Chondrocyte (in vitro differentiated cells): ENCODE measurements at regions not wholly inside any gene's neighbourhood (a gene's known extent, or its start where the extent isn't known, plus 50 kb on each side); places are given as distances from the start of the nearest gene placed in this dataset.
"Not testable (repeated sequence)": the region's sequence is repeated elsewhere in the genome, so short reads cannot be mapped to it uniquely, and the experiment has no call there.

Experiments
- DNase-seq: peaks from one replicate; pipeline ENCODE4 v3.0.0; 2021; ENCODE audit warnings: mixed read lengths, low spot score
- H3K27ac Mint-ChIP-seq: one replicate; pipeline ENCODE4 v1.8.0; 2021; ENCODE audit warnings: mild to moderate bottlenecking, moderate library complexity, mixed read lengths; ENCODE audit not compliant: unreplicated experiment
- H3K27me3 Mint-ChIP-seq: 2 replicates; pipeline ENCODE4 v1.8.0; 2021; ENCODE audit warnings: low read depth, mixed read lengths
- H3K36me3 Mint-ChIP-seq: 2 replicates; pipeline ENCODE4 v1.8.0; 2021; ENCODE audit warnings: low read depth, mixed read lengths
- H3K4me1 Mint-ChIP-seq: 2 replicates; pipeline ENCODE4 v1.8.0; 2021; ENCODE audit warnings: low read depth, mild to moderate bottlenecking, mixed read lengths
- H3K4me3 Mint-ChIP-seq: one replicate; pipeline ENCODE4 v1.8.0; 2021; ENCODE audit warnings: mild to moderate bottlenecking, moderate library complexity, mixed read lengths; ENCODE audit not compliant: unreplicated experiment
- H3K9me3 Mint-ChIP-seq: 2 replicates; pipeline ENCODE4 v1.8.0; 2021; ENCODE audit warnings: low read depth, mixed read lengths
- CTCF ChIP-seq: fragments of 200-600 bp; sonication (generic); IDR thresholded peaks from 2 replicates; pipeline ENCODE4 v1.5.0; 2021; ENCODE audit warnings: antibody characterized with exemption, mild to moderate bottlenecking, moderate library complexity

GRCh38 chr3:197364410-197365071, 66.1 kb upstream of the DLG1 start:
- DNase-seq, result no peak
- no peak overlapping the region for H3K4me3 Mint-ChIP-seq
- H3K9me3 Mint-ChIP-seq, result peaks cover 15% of the 10 kb centered on the region
- no peak overlapping the region for H3K27ac Mint-ChIP-seq
- H3K4me1 Mint-ChIP-seq, result peaks cover 52% of the 10 kb centered on the region
- no peak for TF ChIP-seq CTCF
- peaks cover 4% of the 10 kb centered on the region for H3K36me3 Mint-ChIP-seq
- H3K27me3 Mint-ChIP-seq, result no peaks in the 10 kb centered on the region

- H3K27me3 Mint-ChIP-seq, result no peaks in the 10 kb centered on the region
- H3K27ac Mint-ChIP-seq, result peak overlapping the region; percentile 29
Measured at GRCh38 chr3:197363553-197364409, 65.4 kb upstream of the DLG1 start.

GRCh38 chr3:197362081-197362480, 63.7 kb upstream of the DLG1 start:
- no peak for DNase-seq
- no peak for TF ChIP-seq CTCF
- H3K4me3 Mint-ChIP-seq, result no peak overlapping the region
- H3K36me3 Mint-ChIP-seq, result peaks cover 6% of the 10 kb centered on the region
- no peaks in the 10 kb centered on the region for H3K27me3 Mint-ChIP-seq
- H3K27ac Mint-ChIP-seq, result no peak overlapping the region
- peaks cover 34% of the 10 kb centered on the region for H3K4me1 Mint-ChIP-seq
- peaks cover 24% of the 10 kb centered on the region for H3K9me3 Mint-ChIP-seq

More at GRCh38 chr3:197363553-197364409, 65.4 kb upstream of the DLG1 start:
- peaks cover 6% of the 10 kb centered on the region for H3K36me3 Mint-ChIP-seq
- no peak for TF ChIP-seq CTCF
- H3K4me1 Mint-ChIP-seq, result peaks cover 51% of the 10 kb centered on the region
- no peak overlapping the region for H3K4me3 Mint-ChIP-seq
- H3K9me3 Mint-ChIP-seq, result peaks cover 20% of the 10 kb centered on the region
- DNase-seq, result no peak

DNA sequence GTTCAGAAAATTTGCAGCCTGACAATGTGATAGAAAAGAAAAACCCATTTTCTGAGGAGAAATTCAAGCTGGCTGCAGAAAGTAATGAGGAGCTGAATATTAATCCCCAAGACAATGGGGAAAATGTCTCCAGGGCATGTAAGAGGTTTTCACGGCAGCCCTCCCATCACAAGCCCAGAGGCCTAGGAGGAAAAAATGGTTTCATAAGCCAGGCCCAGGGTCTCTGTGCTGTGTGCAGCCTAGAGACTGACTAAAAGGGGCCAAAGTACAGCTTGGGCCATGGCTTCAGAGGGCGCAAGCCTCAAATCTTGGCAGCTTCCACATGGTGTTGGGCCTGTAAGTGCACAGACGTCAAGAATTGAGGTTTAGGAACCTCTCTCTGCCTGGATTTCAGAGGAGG, 61.7 kb upstream of the DLG1 start:
- not testable (repeated sequence) for DNase-seq, H3K27ac Mint-ChIP-seq, H3K36me3 Mint-ChIP-seq, H3K27me3 Mint-ChIP-seq, H3K4me3 Mint-ChIP-seq
- Mint-ChIP-seq H3K9me3 (peaks cover 24% of the 10 kb centered on the region), H3K4me1 (peaks cover 21% of the 10 kb centered on the region)

DNA sequence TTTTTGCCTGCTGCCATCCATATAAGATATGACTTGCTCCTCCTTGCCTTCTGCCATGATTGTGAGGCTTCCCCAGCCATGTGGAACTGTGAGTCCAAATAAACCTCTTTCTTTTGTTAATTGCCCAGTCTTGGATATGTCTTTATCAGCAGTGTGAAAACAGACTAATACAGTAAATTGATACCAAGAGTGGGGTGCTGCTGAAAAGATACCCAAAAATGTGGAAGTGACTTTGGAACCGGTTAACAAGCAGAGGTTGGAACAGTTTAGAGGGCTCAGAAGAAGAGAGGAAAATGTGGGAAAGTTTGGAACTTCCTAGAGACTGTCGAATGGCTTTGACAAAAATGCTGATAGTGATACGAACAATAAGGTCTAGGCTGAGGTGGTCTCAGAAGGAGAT, 61.1 kb upstream of the DLG1 start:
- Mint-ChIP-seq H3K9me3 (peaks cover 24% of the 10 kb centered on the region), H3K4me1 (peaks cover 21% of the 10 kb centered on the region)
- not testable (repeated sequence) for H3K36me3 Mint-ChIP-seq, DNase-seq, H3K27me3 Mint-ChIP-seq, H3K27ac Mint-ChIP-seq, H3K4me3 Mint-ChIP-seq

DNA sequence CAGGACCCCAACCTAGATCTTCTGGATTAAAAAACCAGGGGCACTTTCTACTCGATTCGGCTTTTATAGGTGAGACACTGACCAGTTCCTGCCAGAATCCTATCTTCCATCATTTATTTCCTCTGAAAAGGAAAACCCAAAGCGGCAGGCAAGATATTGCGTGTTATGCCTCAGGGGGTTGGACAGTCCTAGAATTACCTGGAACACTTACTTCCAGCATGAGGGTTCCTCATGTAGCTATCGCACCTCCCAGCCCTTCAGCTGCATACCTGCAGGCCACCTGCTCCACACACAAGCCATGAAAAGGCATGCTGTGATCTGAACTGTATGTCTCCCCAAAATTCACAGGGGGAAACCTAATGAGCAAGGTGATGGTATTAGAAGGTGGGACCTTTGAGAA, 58.3 kb upstream of the DLG1 start:
- Mint-ChIP-seq H3K4me3 (no peak overlapping the region), H3K4me1 (peaks cover 36% of the 10 kb centered on the region), H3K27me3 (no peaks in the 10 kb centered on the region), H3K36me3 (peaks cover 6% of the 10 kb centered on the region), H3K27ac (no peak overlapping the region), H3K9me3 (peaks cover 24% of the 10 kb centered on the region)
- DNase-seq, result no peak
- TF ChIP-seq CTCF, result no peak
